Fibroblast of gingiva (primary cell): ENCODE measurements at regions not wholly inside any gene's neighbourhood (a gene's known extent, or its start where the extent isn't known, plus 50 kb on each side); places are given as distances from the start of the nearest gene placed in this dataset.
A peak's percentile ranks its signal among the peaks of the same experiment; 100 is the strongest.

Experiments
- DNase-seq: peaks from one replicate; pipeline ENCODE4 v3.0.0-alpha.2; 2011; ENCODE audit warnings: low read depth

- DNase-seq: peak; percentile 11
Observed at GRCh38 chr4:124469981-124470380, 242.6 kb downstream of the ANKRD50 start.

DNA sequence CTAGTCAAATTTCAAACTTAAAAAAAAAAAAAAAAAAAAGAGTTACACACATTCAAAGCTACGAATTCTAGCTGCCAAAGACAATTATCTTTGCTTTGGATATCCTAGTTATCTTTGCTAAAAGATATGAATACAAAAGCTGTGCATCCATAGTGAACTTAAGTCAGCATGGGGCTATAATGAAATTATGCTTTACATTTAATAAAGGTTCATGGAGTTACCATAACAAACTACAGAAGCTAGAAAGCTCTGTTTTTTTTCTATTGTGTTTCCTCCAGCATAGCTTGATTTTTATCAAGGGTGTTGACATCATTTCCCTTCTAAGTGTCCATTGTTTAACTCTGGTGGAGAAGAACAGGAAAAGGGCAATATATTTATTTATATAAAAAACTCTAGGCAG lies 234.1 kb downstream of the ANKRD50 start:
- DNase-seq: no peak

- DNase-seq: no peak
Observed at GRCh38 chr4:124480061-124480460, 232.5 kb downstream of the ANKRD50 start.

GRCh38 chr4:124481123-124481522 lies 231.4 kb downstream of the ANKRD50 start:
- no peak for DNase-seq

DNA sequence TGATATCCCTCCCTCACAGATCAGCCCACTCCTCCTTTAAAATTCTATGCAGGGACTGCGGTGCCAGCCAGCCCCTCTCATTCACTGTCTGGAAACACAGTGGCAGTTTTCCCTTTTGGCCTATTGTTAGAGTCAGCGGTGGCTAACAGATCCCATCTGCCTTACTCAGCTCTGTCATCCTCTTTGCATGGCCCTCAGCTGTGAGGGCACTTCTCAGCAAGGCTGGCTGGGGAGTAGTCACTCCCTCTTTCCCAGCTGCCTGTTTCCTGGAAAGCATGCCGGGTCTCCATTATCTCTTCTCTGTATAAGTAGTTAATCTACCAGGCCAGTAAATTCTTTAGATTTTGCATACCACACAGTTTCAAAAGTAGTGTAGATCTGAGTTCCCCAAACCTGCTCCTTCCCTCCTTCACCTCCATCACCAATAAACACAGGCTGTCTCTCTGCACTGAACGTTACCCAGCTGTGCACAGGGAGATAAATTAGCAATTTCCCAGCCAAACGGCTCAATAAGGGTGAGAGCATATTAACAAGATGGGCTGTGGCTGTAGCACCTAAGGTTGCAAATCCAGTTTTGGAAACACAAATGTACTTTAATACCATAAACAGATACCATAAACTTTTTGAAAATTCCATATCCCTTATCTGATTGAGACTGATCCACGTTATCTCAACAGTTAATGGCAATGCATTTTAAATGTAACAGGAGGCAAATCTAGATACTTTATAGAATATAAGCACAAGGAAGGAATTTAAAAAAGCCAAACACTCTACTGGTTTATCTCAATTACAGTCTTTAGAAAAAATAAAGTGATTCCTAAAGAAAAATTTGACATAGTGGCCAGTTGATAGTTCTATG lies 229.3 kb downstream of the ANKRD50 start:
- no peak for DNase-seq

DNA sequence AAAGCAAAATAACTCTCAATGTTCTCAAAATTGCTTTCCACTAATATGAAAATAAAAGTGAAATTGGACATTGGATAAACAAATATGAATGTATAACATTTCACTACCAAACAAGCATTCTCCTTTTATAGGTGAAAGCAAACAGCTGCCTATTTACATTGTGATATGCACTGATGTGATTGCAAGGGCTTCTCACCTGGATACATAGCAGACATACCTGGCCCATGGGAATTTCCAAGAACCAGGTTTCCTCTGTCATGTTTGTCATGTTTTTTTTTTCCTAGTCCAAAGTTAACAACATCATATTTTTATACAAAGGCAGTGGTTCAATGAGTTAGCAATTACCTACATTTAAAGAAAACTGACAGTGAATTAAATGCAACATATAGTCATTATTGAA lies 228.5 kb downstream of the ANKRD50 start:
- no peak for DNase-seq

GRCh38 chr4:124484940-124485339 lies 227.6 kb downstream of the ANKRD50 start:
- DNase-seq: no peak

GRCh38 chr4:124486423-124486822 lies 226.1 kb downstream of the ANKRD50 start:
- DNase-seq: no peak

DNA sequence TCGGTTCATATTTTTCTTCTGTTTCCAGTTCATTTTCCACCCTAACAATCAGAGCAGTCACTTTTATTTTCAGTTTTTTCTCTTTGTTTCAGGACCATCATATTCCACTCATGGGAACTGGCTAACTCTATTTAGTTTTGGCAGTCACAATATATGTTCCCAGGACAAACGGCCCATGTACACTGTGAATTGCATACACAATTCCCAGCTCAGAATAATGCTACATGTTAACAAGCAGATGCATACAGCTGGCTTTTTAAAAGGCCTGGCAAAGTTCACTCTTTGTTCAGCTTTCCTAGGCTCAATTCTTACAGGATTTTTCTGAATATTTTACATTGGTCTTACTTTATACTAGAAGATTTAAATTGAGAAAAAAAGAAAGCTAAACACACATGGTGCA lies 224.9 kb downstream of the ANKRD50 start:
- no peak for DNase-seq

- no peak for DNase-seq
Observed at GRCh38 chr4:124491361-124492145, 221.0 kb downstream of the ANKRD50 start.

DNA sequence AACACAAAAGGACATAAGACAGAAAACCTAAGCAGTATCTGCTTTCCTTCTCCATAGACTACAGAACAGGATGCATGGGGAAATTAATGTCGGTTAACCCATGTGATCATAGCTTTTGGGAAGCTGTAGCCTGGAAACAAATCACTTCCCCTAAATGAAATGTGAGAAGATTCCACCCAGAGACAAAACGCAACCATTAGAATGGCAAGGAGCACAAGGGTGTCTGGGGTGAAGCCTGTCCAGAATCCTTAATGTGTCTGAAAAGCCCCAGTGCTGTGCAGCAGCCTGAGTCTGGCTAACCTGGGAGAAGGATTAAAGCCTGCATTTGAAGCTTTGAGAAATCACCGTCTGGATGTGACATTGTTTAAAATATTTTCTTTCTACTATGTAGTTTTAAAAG lies 213.3 kb downstream of the ANKRD50 start:
- DNase-seq: peak; percentile 28

- no peak for DNase-seq
Observed at GRCh38 chr4:124501576-124501975, 211.0 kb downstream of the ANKRD50 start.

GRCh38 chr4:124504431-124504830 lies 208.1 kb downstream of the ANKRD50 start:
- no peak for DNase-seq

DNA sequence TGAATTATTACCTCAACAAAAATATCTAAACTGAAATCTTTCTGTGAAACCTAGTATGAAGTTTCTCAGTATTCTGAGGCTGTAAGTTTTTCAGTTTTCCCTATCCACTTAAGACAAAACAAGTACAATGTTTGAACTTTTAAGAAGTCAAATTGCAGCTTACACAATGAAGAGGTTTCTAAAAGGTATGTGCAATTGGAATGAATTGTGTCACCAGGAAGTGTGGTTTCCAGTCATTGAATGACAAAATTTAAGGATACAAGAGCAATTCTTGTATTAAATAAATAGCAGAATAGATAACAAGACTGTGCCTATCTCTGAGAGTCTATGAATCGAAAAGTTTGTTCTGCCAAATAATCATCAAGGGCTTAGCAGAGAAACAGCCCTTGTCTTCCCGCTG lies 207.3 kb downstream of the ANKRD50 start:
- no peak for DNase-seq

- DNase-seq: no peak
Observed at GRCh38 chr4:124509151-124509550, 203.4 kb downstream of the ANKRD50 start.

- no peak for DNase-seq
Observed at GRCh38 chr4:124514588-124514987, 197.9 kb downstream of the ANKRD50 start.

DNA sequence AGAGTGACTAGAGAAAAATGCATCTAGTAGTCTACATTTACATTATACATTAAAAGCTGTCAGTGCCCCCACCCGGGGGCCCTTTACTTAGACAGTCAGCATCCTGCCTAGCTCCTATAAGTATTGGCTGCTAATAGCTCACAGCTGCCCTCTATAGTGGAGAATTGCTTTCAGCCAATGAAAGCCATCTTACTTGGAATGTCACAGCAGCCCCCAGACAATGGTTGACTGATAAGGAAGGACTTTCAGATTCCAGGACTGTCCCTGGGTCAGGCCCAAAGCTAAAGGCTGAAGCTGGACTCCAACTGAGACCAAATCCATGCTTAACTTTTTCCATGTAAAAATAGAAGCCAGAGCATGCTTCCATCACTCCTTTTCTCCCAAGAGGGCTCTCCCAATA lies 196.9 kb downstream of the ANKRD50 start:
- no peak for DNase-seq

GRCh38 chr4:124519196-124519595 lies 193.3 kb downstream of the ANKRD50 start:
- peak; percentile 27 for DNase-seq

GRCh38 chr4:124523816-124524215 lies 188.7 kb downstream of the ANKRD50 start:
- DNase-seq: no peak

DNA sequence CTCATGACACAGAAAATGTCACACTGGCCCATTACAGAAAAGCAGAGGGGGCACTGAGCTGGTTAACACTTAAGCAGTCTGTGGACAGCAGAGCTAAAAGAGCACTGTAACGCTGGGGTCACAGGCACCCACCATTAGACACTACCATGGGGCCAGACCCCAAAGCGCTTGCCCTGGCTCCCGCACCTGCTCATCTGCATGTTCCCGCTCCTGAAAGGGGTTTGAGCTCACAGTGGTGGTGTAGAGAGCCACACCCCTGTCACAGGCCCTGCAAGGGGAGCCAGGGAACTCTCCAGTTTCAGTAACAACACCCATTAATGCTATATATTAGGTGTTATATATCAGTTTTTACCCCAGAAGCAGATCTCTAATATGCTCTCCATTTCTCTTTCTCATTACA lies 187.0 kb downstream of the ANKRD50 start:
- DNase-seq: no peak

- DNase-seq: peak; percentile 56
Observed at GRCh38 chr4:124526331-124526730, 186.2 kb downstream of the ANKRD50 start.

DNA sequence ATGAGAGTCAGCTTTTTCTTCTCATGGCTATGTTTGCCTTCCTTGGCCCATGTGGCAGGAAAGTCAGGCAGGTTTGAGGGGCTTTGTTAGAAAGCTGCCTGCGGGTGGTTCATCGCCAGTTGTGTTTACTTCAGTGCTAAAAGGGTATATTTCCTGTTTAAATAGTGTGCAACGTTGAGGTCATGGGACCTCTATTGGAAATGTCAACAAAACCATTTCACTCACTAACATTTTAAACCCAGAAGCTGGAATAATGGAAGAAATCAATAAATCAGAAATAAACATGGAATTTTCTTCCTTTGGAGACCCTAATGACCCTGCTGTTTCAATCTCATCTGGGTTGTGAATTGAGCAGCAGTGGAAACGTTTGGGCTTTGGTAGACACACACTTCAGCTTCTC lies 185.8 kb downstream of the ANKRD50 start:
- no peak for DNase-seq

GRCh38 chr4:124527364-124527763 lies 185.2 kb downstream of the ANKRD50 start:
- no peak for DNase-seq
